K562 (cell line): ENCODE measurements at regions not wholly inside any gene's neighbourhood (a gene's known extent, or its start where the extent isn't known, plus 50 kb on each side); places are given as distances from the start of the nearest gene placed in this dataset.

Experiments used
- ATAC-seq: fragments of 200-7000 bp; cut with Tn5 transposase; 3 replicates; pipeline ENCODE4 v1.9.1; 2020; ENCODE audit warnings: moderate library complexity
- BruUV-seq: library from RNA; stranded (reverse); fragments of 400-500 nt; replicated peaks from 2 replicates; lab custom pipeline; 2021; lab: Mats Ljungman, UMichigan
- CTCF ChIA-PET: fragments of 300-600 bp; formaldehyde crosslinking; extraction: SDS; loops from one replicate; lab custom pipeline; 2021; ENCODE audit warnings: low intra/inter-chr PET ratio; lab: Yijun Ruan, JAX
- POLR2A ChIA-PET: fragments of 300-600, 350-650 bp; sonication (Branson Sonifier 250); formaldehyde crosslinking; extraction: SDS; loops from one replicate; lab custom pipeline; 2021; ENCODE audit warnings: antibody characterized with exemption, inconsistent platforms; lab: Yijun Ruan, JAX
- DNase-seq, 4 experiments: peaks; one replicate each; pipeline versions ENCODE4 v3.0.0 to v3.0.0-alpha.2; 2011 to 2018; ENCODE audit warnings: low spot score in 3 of 4, mixed read lengths in 3 of 4; ENCODE audit errors: extremely low read depth in 1 of 4
- FAIRE-seq: peaks from 2 replicates; lab custom pipeline; 2011; peaks lifted over from hg19 to GRCh38; lab: Jason Lieb, UNC
- H2AFZ ChIP-seq: 2 replicates; pipeline ENCODE4 v1.6.0; 2011; ENCODE audit warnings: low read depth, low read length, control low read depth, inconsistent platforms
- H3K27ac ChIP-seq: fragments of 200-600 bp; 3 replicates; pipeline ENCODE4 v1.8.0; 2011; ENCODE audit warnings: low read depth, mild to moderate bottlenecking, control low read depth, inconsistent platforms, low read length, moderate library complexity, mixed read lengths; ENCODE audit errors: extremely low read depth
- H3K27me3 ChIP-seq, 2 experiments: fragments of 300-600 bp in 1 of 2; 2 replicates in 1 of 2; 3 replicates in 1 of 2; pipeline versions ENCODE4 v1.6.0 to v1.8.0; 2011; ENCODE audit warnings: inconsistent platforms in 2 of 2, low read length in 2 of 2, mild to moderate bottlenecking in 1 of 2, mixed read lengths in 1 of 2, moderate library complexity in 1 of 2; ENCODE audit not compliant: control insufficient read depth in 2 of 2, insufficient read depth in 2 of 2
- H3K36me3 ChIP-seq: fragments of 300-600 bp; 3 replicates; pipeline ENCODE4 v1.8.0; 2011; ENCODE audit warnings: mild to moderate bottlenecking, low read length, inconsistent platforms; ENCODE audit not compliant: control insufficient read depth, insufficient read depth
- H3K4me1 ChIP-seq, 2 experiments: fragments of 200-600 bp in 1 of 2; replicated peaks in 1 of 2; 2 replicates in 1 of 2; 3 replicates in 1 of 2; pipeline versions ENCODE4 v1.5.1 to v1.8.0; 2011; ENCODE audit warnings: inconsistent platforms in 2 of 2, low read length in 2 of 2, mild to moderate bottlenecking in 1 of 2, mixed read lengths in 1 of 2, moderate library complexity in 1 of 2; ENCODE audit not compliant: control insufficient read depth in 2 of 2, insufficient read depth in 2 of 2
- H3K4me2 ChIP-seq: 2 replicates; pipeline ENCODE4 v1.6.1; 2011; ENCODE audit warnings: low read length, control low read depth, inconsistent platforms, mixed read lengths; ENCODE audit not compliant: insufficient read depth
- H3K4me3 ChIP-seq: fragments of 200-600 bp; sonication (generic), shearing (Covaris generic); 2 replicates; pipeline ENCODE4 v1.5.1; 2016; ENCODE audit warnings: control low read depth, inconsistent platforms
- H3K79me2 ChIP-seq: fragments of 200-600 bp; 3 replicates; pipeline ENCODE4 v1.8.0; 2011; ENCODE audit warnings: low read length, inconsistent platforms; ENCODE audit not compliant: control insufficient read depth, insufficient read depth
- H3K9ac ChIP-seq, 2 experiments: 2 replicates each; pipeline versions ENCODE4 v1.6.0 to v1.6.1; 2011; ENCODE audit warnings: low read depth in 2 of 2, low read length in 2 of 2, control low read depth in 1 of 2, inconsistent platforms in 1 of 2, mild to moderate bottlenecking in 1 of 2, mixed read lengths in 1 of 2; ENCODE audit not compliant: insufficient read depth in 1 of 2
- H3K9me1 ChIP-seq: one replicate; pipeline ENCODE4 v1.6.0; 2011; ENCODE audit warnings: inconsistent platforms, mild to moderate bottlenecking, low read length, moderate library complexity; ENCODE audit not compliant: control insufficient read depth, insufficient read depth
- H3K9me3 ChIP-seq: replicated peaks from 2 replicates; pipeline ENCODE4 v1.5.1; 2011; ENCODE audit warnings: low read depth, low read length, inconsistent platforms; ENCODE audit not compliant: control insufficient read depth, insufficient read depth
- H4K20me1 ChIP-seq: replicated peaks from 2 replicates; pipeline ENCODE4 v1.6.1; 2011; ENCODE audit warnings: low read length, inconsistent platforms, mixed read lengths; ENCODE audit not compliant: control insufficient read depth, insufficient read depth
- ESRRA ChIP-seq: fragments of 450-650 bp; IDR thresholded peaks from 2 replicates; pipeline ENCODE4 v1.6.1; 2014; ENCODE audit warnings: low read depth, mild to moderate bottlenecking, moderate library complexity, borderline replicate concordance
- FOXA3 ChIP-seq, 2 experiments: fragments of 450-650 bp in 1 of 2; sonication (generic) in 1 of 2; formaldehyde crosslinking; IDR thresholded peaks in 1 of 2; conservative IDR thresholded peaks in 1 of 2; 2 replicates each; pipeline versions ENCODE4 v1.4.0 to v1.8.0; 2020 to 2022; ENCODE audit warnings: mild to moderate bottlenecking in 2 of 2, missing genetic modification reagents in 1 of 2
- HMGXB4 ChIP-seq: sonication (generic); formaldehyde crosslinking; IDR thresholded peaks from 2 replicates; pipeline ENCODE4 v1.8.1; 2023; ENCODE audit warnings: mild to moderate bottlenecking, missing genetic modification reagents
- KLF16 ChIP-seq: IDR thresholded peaks from 2 replicates; pipeline ENCODE4 v1.6.1; 2016; ENCODE audit warnings: antibody characterized with exemption
- MYNN ChIP-seq, 2 experiments: sonication (generic); formaldehyde crosslinking in 1 of 2; IDR thresholded peaks; 2 replicates each; pipeline versions ENCODE4 v1.5.0 to v1.6.1; 2016 to 2020; ENCODE audit warnings: antibody characterized with exemption in 1 of 2, missing genetic modification reagents in 1 of 2
- NFIX ChIP-seq: fragments of 250-450 bp; sonication (Bioruptor Pico); IDR thresholded peaks from 2 replicates; pipeline ENCODE4 v1.4.0; 2020; ENCODE audit warnings: low read depth, mild to moderate bottlenecking, moderate library complexity
- POLR3G ChIP-seq: IDR thresholded peaks from 2 replicates; pipeline ENCODE4 v1.6.1; 2011; ENCODE audit not compliant: insufficient read length, insufficient replicate concordance; ENCODE audit errors: extremely low read depth
- POU5F1 ChIP-seq: fragments of 150-350 bp; IDR thresholded peaks from 2 replicates; pipeline ENCODE4 v1.6.1; 2014; ENCODE audit warnings: borderline replicate concordance, low read length, low read depth, mild to moderate bottlenecking; ENCODE audit not compliant: partially characterized antibody
- PTBP1 ChIP-seq: fragments of 200-400 bp; formaldehyde crosslinking; IDR thresholded peaks from 2 replicates; pipeline ENCODE4 v1.6.1; 2017; ENCODE audit warnings: low read depth, low read length
- ZBTB17 ChIP-seq: fragments of 450-650 bp; formaldehyde crosslinking; IDR thresholded peaks from 2 replicates; pipeline ENCODE4 v1.4.0; 2020; ENCODE audit warnings: mild to moderate bottlenecking
- ZNF318 ChIP-seq, 2 experiments: fragments of 450-650 bp; IDR thresholded peaks; 2 replicates each; pipeline ENCODE4 v1.6.1; 2016; ENCODE audit warnings: mild to moderate bottlenecking in 2 of 2, borderline replicate concordance in 1 of 2, low read depth in 1 of 2, moderate library complexity in 1 of 2
- ZNF76 ChIP-seq: fragments of 250-450 bp; sonication (Bioruptor Pico); IDR thresholded peaks from 2 replicates; pipeline ENCODE4 v1.4.0; 2020; ENCODE audit warnings: mild to moderate bottlenecking, moderate library complexity, borderline replicate concordance
- WGBS: fragments of 100-300 bp; shearing (Covaris generic); methylation state at CpG from one replicate; pipeline ENCODE4 v1.1.6; 2016; ENCODE audit warnings: low coverage, mixed read lengths; ENCODE audit not compliant: insufficient coverage; ENCODE audit errors: missing lambda C conversion rate; 5-methylcytosine and 5-hydroxymethylcytosine counted together
- in situ Hi-C: fragments of 300-500 bp; cut with MboI; formaldehyde crosslinking; loops from 4 replicates; pipeline ENCODE4 v1.15.0; 2018; ENCODE audit warnings: inconsistent platforms, mixed read lengths
- intact Hi-C: fragments of 100-400 bp; cut with micrococcal nuclease; formaldehyde crosslinking; loops from 2 replicates; pipeline ENCODE4 v1.14.2; 2022

GRCh38 chr11:112809429-112809828 is 151.8 kb upstream of the NCAM1 start (continued):
- no peak for TF ChIP-seq ZNF318 (IDR thresholded peaks at IDR 0.05; ENCODE audit: borderline replicate concordance in 1 of 2, low read depth in 1 of 2)

GRCh38 chr11:112810951-112811350 is 150.3 kb upstream of the NCAM1 start:
- Histone ChIP-seq H3K79me2 (no peaks in the 10 kb centered on the region), H3K9me3 (no peaks in the 10 kb centered on the region), H3K27ac (no peak overlapping the region), H3K9ac (no peak overlapping the region), H3K4me3 (no peak overlapping the region), H3K36me3 (no peaks in the 10 kb centered on the region), H2AFZ (no peak overlapping the region), H3K4me1 (no peaks in the 10 kb centered on the region), H4K20me1 (no peaks in the 10 kb centered on the region), H3K9me1 (no peaks in the 10 kb centered on the region), H3K4me2 (no peak overlapping the region), H3K27me3 (no peaks in the 10 kb centered on the region)
- intact Hi-C loops (no loop called here), in situ Hi-C loops (no loop called here)
- POLR2A ChIA-PET = no interaction called here
- DNase-seq (no peak), FAIRE-seq (no peak), ATAC-seq (no peak)
- WGBS = 0% methylated on average over 2 of the region's 2 CpGs
- CTCF ChIA-PET = no interaction called here
- BruUV-seq = no TSS peak
- TF ChIP-seq POLR3G (no peak), PTBP1 (no peak), ESRRA (no peak), MYNN (IDR thresholded peaks at IDR 0.05) (no peak), MYNN (CRISPR knock-in tag; IDR thresholded peaks at IDR 0.05) (no peak), NFIX (CRISPR knock-in tag) (no peak), POU5F1 (no peak), FOXA3 (CRISPR knock-in tag; conservative IDR thresholded peaks at IDR 0.05 in 1 of 2, IDR thresholded peaks at IDR 0.05 in 1 of 2) (no peak), ZBTB17 (CRISPR knock-in tag) (no peak), KLF16 (no peak), HMGXB4 (CRISPR knock-in tag) (no peak), ZNF76 (no peak)
